HG02623 (cell line): ENCODE measurements at regions not wholly inside any gene's neighbourhood (a gene's known extent, or its start where the extent isn't known, plus 50 kb on each side); places are given as distances from the start of the nearest gene placed in this dataset.
"Not testable (repeated sequence)": the region's sequence is repeated elsewhere in the genome, so short reads cannot be mapped to it uniquely, and the experiment has no call there.

ENCODE experiments used
- ATAC-seq: cut with Tn5 transposase; IDR thresholded peaks from one replicate; pipeline ENCODE4 v1.9.1; 2021; ENCODE audit warnings: moderate library complexity; ENCODE audit not compliant: unreplicated experiment

DNA sequence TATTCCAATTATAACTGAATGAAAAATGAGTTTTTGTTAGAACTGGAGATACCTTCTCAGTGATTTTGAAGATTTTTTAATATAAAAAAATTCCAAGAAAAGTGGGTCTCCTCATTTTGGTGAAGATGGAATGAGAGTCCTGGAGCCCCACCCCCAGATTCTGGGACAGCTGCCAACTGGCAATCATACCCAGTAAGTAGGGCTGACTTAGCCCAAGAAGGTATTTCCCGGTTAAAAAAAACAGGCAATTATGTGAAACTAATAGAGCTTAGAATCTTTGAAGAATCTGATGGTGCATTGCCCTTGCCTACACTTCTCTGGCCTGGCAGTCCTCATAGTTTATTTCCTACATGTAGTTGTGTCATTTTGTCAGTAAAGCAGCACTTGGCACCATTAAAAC lies 52.8 kb upstream of the VWDE start:
- no peak for ATAC-seq

- peak; percentile 96 for ATAC-seq
Observed at GRCh38 chr7:12458520-12459131, 55.0 kb upstream of the VWDE start.

DNA sequence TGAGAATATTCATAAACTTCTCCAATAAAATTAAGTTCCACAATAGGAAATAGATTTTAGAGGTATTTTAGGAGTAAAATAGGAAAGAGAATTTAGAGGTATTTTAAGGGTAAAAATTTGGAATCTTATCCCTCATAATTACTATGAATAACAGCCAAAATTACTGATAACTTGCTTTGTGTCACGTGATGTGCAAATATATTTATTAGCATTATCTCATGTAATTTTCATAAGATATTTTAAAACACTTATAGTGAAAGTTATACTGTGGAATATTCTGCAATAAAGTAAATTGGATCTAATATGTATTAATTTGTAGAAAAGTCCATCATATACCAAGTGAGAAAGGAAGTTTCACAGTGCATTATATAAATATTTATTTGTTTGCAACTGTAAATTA lies 64.2 kb upstream of the VWDE start:
- no peak for ATAC-seq

GRCh38 chr7:12469568-12469967 lies 65.9 kb upstream of the VWDE start:
- no peak for ATAC-seq

DNA sequence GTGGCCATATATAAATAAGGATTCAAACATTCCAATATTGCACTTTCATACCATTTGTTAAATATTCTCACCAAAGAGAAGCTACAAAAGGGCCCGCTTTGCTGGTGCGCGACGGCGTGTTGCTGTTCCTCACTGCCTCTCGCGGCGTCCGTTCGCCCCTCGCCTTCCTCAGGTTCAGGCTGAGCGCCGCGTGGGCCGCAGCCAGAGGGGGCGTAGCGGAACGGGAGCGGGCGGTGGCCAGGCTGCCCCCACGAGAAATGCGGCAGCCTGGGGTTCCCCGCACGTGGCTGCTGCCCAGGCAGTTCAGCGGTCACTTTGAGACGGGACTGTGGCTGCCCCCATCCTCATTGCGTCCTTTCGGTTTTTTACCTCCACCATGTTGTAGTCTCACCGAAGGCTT lies 67.3 kb upstream of the VWDE start:
- no peak for ATAC-seq

GRCh38 chr7:12474035-12474434 lies 70.4 kb upstream of the VWDE start:
- ATAC-seq, result no peak

DNA sequence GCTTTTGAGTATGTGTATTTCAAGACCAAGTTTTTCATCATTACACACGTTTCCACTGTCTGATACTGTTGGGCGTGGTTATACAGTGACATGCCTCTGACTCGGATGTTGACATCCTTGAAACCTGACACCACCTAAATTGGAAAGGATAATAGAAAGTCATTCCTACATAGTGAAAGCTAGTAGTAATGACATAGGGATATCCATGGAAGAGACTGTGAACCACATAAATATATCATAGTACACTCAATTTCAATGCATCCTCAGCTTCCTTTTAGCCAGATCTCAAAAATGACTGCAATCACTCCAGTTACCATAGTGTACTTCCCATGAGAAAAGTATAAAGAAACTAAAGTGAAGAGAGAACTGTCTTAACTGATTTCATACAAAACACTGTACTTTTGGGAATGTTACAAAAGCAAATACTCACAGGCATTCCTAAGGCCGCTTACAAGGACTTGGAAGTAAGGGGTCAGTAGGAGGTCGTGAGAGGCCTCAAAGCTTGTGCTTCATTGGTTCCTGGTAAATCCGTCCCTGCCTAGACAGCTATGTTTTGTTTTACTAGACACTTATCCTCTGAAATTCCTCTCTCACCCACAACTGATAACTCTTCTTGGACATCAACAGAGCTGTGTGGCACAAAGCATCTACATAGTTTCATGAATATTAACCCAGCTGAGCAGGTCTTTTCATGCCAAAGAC lies 71.8 kb upstream of the VWDE start:
- ATAC-seq, result no peak

DNA sequence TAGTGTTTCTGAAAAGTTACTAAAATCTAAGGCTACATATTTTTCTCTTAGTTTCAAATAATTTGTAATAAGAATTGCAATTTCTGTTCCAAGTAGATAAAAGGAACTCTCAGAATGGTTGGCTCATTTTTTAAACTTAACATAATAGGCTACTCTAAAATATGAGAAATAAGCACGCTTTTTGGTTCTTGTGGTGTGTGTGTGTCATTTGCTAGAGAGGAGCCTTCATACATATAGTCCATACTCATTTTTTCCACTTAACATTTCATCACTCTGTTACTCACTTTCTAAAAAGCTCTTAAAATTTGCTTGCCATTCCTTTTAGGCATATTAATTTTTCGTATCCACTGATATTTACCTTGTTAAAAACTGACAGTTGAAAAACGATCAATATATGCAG lies 74.0 kb upstream of the VWDE start:
- ATAC-seq, result no peak

GRCh38 chr7:12481722-12482121 lies 78.1 kb upstream of the VWDE start:
- ATAC-seq, result peak; percentile 91

- ATAC-seq, result no peak
Observed at GRCh38 chr7:12485845-12486244, 82.2 kb upstream of the VWDE start.

DNA sequence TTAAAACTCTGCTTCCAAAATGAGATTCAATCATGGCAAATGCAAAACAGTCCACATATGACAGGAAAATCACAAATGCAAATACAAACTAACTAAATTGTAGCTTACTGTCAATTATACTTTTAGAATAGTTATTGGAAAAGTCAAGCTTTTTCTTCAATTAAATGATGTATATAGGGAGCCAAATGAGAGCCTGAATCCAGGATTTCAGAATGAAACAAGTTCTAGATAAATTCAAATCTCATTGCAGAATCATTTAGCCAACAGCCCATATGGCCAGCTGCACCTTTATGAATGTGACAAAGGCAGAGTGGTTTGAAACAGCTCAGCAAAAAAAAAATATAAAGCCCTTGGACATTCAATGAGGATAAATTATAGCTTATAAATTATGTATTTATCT lies 82.2 kb upstream of the SCIN start:
- ATAC-seq, result no peak

GRCh38 chr7:12490107-12490688 lies 80.3 kb upstream of the SCIN start:
- peak; percentile 76 for ATAC-seq

DNA sequence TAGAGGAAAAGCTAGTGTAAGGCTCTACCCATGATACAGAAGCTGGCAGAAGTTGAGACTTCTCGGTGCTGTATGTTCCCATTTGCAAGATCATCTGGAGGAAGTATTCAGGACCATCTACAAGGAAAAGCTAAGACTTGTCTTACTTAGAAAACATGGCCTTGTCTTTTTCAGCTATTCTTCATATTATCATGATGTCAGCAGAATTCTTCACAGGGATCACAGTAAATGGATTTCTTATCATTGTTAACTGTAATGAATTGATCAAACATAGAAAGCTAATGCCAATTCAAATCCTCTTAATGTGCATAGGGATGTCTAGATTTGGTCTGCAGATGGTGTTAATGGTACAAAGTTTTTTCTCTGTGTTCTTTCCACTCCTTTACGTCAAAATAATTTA lies 79.6 kb upstream of the SCIN start:
- no peak for ATAC-seq

DNA sequence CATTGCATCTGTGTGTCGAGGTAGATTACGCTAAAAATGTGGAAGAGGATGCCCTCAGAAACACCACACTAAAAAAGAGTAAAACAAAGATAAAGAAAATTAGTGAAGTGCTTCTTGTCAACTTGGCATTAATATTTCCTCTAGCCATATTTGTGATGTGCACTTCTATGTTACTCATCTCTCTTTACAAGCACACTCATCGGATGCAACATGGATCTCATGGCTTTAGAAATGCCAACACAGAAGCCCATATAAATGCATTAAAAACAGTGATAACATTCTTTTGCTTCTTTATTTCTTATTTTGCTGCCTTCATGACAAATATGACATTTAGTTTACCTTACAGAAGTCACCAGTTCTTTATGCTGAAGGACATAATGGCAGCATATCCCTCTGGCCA lies 79.0 kb upstream of the SCIN start:
- ATAC-seq, result no peak

DNA sequence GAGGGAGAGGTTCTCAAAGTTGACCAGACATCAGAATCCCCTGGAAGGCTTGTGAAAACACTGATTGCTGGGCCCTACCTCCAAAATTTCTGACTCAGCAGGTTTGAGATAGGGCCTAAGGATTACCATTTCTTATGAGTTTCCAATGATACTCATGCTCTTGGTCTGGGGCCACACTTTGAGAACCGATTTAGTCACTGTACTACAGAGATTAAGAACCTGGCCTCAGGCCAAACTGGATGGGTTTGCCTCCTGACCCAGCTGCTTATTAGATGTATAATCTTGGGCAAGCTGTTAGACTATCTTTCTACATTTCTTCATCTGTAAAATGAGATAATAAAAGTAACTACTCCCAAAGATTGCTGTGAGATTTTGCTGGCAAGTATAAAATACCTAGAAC lies 77.1 kb upstream of the SCIN start:
- ATAC-seq, result no peak

- ATAC-seq, result no peak
Observed at GRCh38 chr7:12493863-12494686, 76.4 kb upstream of the SCIN start.

- ATAC-seq, result no peak
Observed at GRCh38 chr7:12494687-12495024, 75.9 kb upstream of the SCIN start.

- ATAC-seq, result not testable (repeated sequence)
Observed at GRCh38 chr7:12496901-12497674, 73.4 kb upstream of the SCIN start.

DNA sequence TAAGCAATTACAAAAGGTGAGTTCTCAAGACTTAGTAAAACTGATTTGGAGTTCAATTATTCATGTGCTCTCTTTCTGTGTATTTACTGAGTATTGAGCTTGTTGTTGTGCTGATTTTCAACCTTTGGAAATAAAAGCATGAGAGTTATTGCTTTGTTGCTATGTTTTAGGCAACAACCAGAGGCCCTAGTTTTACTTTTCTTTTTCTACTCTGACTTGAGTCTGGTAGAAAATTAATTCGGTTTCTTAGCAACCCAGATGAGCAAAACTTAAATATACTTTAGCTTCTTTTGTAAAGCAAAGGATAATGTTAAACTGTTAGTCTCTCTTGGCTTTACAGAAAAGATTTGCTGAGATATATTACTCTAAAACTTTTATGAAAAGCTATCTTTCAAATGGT lies 66.4 kb upstream of the SCIN start:
- ATAC-seq, result no peak

DNA sequence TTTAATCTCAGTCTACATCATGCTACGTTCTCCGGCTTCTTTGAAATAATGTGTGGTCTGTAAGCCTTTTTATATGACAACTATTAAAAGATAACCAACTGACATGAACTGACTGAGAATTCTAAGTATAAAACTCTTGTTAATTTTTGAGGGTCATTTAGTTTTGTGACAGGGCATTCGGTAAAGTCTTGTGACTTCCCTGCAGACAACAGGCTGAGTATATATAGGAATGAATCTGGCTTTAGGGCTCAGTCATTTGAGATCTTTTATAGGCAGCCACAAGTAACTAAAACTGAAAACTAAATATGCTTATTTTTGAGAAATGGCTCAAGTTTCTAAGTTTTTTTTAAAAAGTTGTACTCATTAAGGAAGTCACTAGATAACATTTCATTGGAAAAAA lies 62.5 kb upstream of the SCIN start:
- no peak for ATAC-seq

DNA sequence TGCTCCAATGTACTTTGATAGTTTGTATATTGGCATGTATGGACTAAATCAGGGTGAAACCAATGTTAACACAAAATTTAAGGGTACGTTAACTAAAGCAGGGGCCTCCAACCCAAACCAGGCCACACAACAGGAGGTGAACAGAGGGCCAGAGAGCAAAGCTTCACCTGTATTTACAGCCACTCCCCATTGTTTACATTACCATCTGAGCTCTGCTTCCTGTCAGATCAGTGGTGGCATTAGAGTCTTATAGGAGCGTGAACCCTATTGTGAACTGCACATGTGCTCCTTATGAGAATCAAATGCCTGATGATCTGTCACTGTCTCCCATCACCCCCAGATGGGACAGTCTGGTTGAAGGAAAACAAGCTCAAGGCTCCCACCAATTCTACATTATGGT lies 62.0 kb upstream of the SCIN start:
- no peak for ATAC-seq
